RWPE2 (cell line): ENCODE measurements at regions not wholly inside any gene's neighbourhood (a gene's known extent, or its start where the extent isn't known, plus 50 kb on each side); places are given as distances from the start of the nearest gene placed in this dataset.
A peak's percentile ranks its signal among the peaks of the same experiment; 100 is the strongest.

Experiments
- ATAC-seq: fragments of 200-7000 bp; cut with Tn5 transposase; 3 replicates; pipeline ENCODE4 v1.9.1; 2021; ENCODE audit warnings: low read depth
- DNase-seq: peaks from one replicate; pipeline ENCODE4 v3.0.0-alpha.2; 2020; ENCODE audit warnings: low spot score
- H3K27ac ChIP-seq: fragments of 450-650 bp; 2 replicates; pipeline ENCODE4 v1.5.1; 2017; ENCODE audit warnings: mild to moderate bottlenecking; ENCODE audit not compliant: poor library complexity, severe bottlenecking
- H3K27me3 ChIP-seq: fragments of 250-450 bp; sonication (Bioruptor Pico); 2 replicates; pipeline ENCODE4 v1.5.1; 2021; ENCODE audit warnings: mild to moderate bottlenecking, moderate library complexity; ENCODE audit not compliant: insufficient read depth, poor library complexity, severe bottlenecking
- H3K36me3 ChIP-seq: fragments of 250-450 bp; sonication (Bioruptor Pico); 2 replicates; pipeline ENCODE4 v1.5.1; 2020; ENCODE audit warnings: low read depth, mild to moderate bottlenecking, moderate library complexity
- H3K4me1 ChIP-seq: fragments of 250-450 bp; sonication (Bioruptor Pico); 2 replicates; pipeline ENCODE4 v1.5.1; 2021; ENCODE audit warnings: mild to moderate bottlenecking, moderate library complexity; ENCODE audit not compliant: insufficient read depth, poor library complexity, severe bottlenecking
- H3K4me3 ChIP-seq: fragments of 250-450 bp; sonication (Bioruptor Pico); 2 replicates; pipeline ENCODE4 v1.5.1; 2021; ENCODE audit warnings: mild to moderate bottlenecking, moderate library complexity; ENCODE audit not compliant: severe bottlenecking
- H3K9me3 ChIP-seq: fragments of 250-450 bp; sonication (Bioruptor Pico); 2 replicates; pipeline ENCODE4 v1.5.1; 2021; ENCODE audit warnings: mild to moderate bottlenecking, moderate library complexity; ENCODE audit not compliant: severe bottlenecking
- TF ChIP-seq, protein P1 (sequence below): fragments of 450-650 bp; IDR thresholded peaks from one replicate; pipeline ENCODE4 v1.5.1; 2017; ENCODE audit warnings: mild to moderate bottlenecking, moderate library complexity; ENCODE audit not compliant: poor library complexity, severe bottlenecking

DNA sequence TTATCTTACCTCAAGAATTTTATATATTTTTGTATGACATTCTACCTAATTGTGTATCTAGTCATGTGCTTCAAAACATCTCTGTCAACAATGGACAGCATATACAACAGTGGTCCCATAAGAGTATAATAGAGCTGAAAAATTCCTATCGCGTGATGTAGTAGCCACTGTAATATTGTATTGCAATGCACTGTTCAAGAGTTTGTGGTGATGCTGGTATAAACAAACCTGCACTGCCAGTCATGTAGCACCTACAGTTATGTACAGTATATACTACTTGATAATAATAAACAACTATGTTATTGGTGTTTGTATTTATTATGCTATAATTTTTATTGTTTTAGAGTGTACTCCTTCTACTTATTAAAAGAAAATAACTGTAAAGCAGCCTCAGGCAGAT is 672.7 kb downstream of the CD109 start:
- peak overlapping the region; percentile 20 for H3K27ac ChIP-seq
- TF ChIP-seq, protein P1, sequence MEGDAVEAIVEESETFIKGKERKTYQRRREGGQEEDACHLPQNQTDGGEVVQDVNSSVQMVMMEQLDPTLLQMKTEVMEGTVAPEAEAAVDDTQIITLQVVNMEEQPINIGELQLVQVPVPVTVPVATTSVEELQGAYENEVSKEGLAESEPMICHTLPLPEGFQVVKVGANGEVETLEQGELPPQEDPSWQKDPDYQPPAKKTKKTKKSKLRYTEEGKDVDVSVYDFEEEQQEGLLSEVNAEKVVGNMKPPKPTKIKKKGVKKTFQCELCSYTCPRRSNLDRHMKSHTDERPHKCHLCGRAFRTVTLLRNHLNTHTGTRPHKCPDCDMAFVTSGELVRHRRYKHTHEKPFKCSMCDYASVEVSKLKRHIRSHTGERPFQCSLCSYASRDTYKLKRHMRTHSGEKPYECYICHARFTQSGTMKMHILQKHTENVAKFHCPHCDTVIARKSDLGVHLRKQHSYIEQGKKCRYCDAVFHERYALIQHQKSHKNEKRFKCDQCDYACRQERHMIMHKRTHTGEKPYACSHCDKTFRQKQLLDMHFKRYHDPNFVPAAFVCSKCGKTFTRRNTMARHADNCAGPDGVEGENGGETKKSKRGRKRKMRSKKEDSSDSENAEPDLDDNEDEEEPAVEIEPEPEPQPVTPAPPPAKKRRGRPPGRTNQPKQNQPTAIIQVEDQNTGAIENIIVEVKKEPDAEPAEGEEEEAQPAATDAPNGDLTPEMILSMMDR, result no peak
- no peak for ATAC-seq

DNA sequence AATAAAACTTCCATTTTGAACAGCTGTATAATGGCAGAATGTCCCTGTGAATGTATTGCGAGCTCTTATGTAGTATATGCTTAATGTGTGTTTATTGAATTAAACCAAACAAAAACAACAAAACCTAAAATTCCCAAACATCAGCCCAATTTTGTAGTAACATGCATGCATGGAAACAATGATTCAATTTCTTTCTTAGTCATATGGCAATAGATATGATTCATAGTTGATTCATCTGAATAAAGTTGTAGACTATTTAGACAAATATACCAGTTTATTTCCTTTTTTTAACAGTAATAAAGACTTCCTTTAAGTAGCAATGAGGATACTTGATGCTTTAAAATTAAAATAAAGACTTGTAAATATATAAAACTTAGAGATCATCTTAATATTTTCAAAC is 670.6 kb downstream of the CD109 start:
- Histone ChIP-seq H3K36me3 (no peaks in the 10 kb centered on the region), H3K27ac (no peak overlapping the region), H3K4me1 (peaks cover 26% of the 10 kb centered on the region), H3K4me3 (no peak overlapping the region), H3K9me3 (no peaks in the 10 kb centered on the region), H3K27me3 (no peaks in the 10 kb centered on the region)
- TF ChIP-seq, protein P1, result no peak
- ATAC-seq (peak; percentile 59; the same call in 2 of the 3 replicates), DNase-seq (no peak)

More for the DNA sequence above, 672.7 kb downstream of the CD109 start:
- H3K27me3 ChIP-seq, result no peaks in the 10 kb centered on the region
- H3K9me3 ChIP-seq, result no peaks in the 10 kb centered on the region
- H3K36me3 ChIP-seq, result no peaks in the 10 kb centered on the region
- H3K4me3 ChIP-seq, result no peak overlapping the region
- peaks cover 26% of the 10 kb centered on the region for H3K4me1 ChIP-seq
- no peak for DNase-seq

DNA sequence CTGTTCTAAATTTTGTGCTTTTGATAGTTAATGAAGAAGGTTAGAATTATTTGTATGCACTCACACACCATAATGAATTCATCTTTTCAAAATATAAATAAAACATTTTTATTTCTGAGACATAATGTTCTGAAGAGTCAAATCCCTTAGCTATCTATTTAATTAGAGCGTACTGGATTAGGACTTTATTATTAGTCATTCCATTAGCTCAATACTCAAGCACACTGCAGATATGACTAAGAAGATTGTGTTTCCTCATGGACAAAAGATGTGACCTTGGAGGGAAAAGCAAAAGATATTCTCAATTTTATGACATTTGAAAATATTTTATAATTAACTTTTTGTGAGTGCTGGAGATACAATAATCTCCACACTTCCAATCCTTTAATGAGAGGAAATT is 666.4 kb downstream of the CD109 start:
- no peaks in the 10 kb centered on the region for H3K36me3 ChIP-seq
- no peaks in the 10 kb centered on the region for H3K27me3 ChIP-seq
- DNase-seq (no peak), ATAC-seq (no peak)
- H3K9me3 ChIP-seq, result no peaks in the 10 kb centered on the region
- TF ChIP-seq, protein P1, result no peak
- H3K27ac ChIP-seq, result no peak overlapping the region
- H3K4me3 ChIP-seq, result no peak overlapping the region
- H3K4me1 ChIP-seq, result peaks cover 13% of the 10 kb centered on the region

DNA sequence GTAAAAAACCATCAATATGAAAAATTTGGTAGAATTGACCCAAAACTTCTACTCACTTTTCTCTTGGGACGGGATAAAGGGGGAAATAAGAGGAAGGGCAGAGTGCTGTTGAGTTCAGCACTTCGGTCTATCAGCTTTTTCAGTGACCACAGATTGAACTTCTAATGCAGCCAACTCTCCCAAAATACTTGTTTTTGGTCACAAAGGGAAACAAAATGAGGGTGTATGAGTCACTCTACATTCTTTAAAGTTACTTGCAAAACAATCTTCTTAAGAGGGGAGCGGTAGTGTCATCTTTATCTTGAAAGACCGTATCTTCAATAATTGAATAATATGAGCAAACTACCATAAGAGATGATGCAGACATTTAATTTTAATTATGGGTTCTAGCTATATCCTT is 661.3 kb downstream of the CD109 start:
- DNase-seq (no peak), ATAC-seq (no peak)
- H3K27me3 ChIP-seq, result no peaks in the 10 kb centered on the region
- H3K4me3 ChIP-seq, result no peak overlapping the region
- H3K36me3 ChIP-seq, result no peaks in the 10 kb centered on the region
- H3K27ac ChIP-seq, result no peak overlapping the region
- TF ChIP-seq, protein P1, result no peak
- no peaks in the 10 kb centered on the region for H3K9me3 ChIP-seq
- H3K4me1 ChIP-seq, result peaks cover 8% of the 10 kb centered on the region

DNA sequence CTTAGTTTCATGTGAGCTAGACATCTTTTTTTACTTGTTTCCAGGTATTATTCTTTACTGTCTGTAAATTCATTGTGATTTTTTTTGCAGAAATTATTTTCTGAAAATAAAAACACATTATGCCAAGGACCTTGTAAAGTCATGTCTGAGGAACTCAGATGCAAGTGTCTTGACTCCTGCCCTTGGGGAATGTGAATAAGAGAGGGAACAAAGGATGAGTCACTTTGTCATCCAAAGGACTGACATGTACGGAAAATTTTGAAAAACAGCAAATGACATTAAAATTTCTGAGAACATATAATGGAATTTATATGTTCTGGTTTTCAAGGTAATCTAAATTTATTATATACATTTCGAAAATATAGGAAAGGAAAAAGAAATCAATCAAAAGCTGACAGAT is 660.4 kb downstream of the CD109 start:
- no peak for DNase-seq
- TF ChIP-seq, protein P1, result no peak
- Histone ChIP-seq H3K36me3 (no peaks in the 10 kb centered on the region), H3K27me3 (no peaks in the 10 kb centered on the region), H3K27ac (no peak overlapping the region), H3K9me3 (no peaks in the 10 kb centered on the region), H3K4me3 (no peak overlapping the region), H3K4me1 (peaks cover 8% of the 10 kb centered on the region)
- peak; percentile 68 for ATAC-seq
